H9 (cell line): ENCODE measurements at regions not wholly inside any gene's neighbourhood (a gene's known extent, or its start where the extent isn't known, plus 50 kb on each side); places are given as distances from the start of the nearest gene placed in this dataset.

Experiments
- DNase-seq: peaks from one replicate; pipeline ENCODE4 v3.0.0-alpha.2; 2017
- H2AFZ ChIP-seq: one replicate; pipeline ENCODE4 v1.6.1; 2013; ENCODE audit warnings: mild to moderate bottlenecking, low read length, control low read depth, moderate library complexity
- H2AK5ac ChIP-seq: 2 replicates; pipeline ENCODE4 v1.6.1; 2013; ENCODE audit warnings: low read length, control low read depth, mixed read lengths; ENCODE audit not compliant: insufficient read length
- H2BK120ac ChIP-seq: one replicate; pipeline ENCODE4 v1.6.1; 2013; ENCODE audit warnings: low read depth, mild to moderate bottlenecking, low read length, control low read depth, inconsistent platforms; ENCODE audit not compliant: poor library complexity, severe bottlenecking
- H2BK12ac ChIP-seq: 2 replicates; pipeline ENCODE4 v1.6.1; 2013; ENCODE audit warnings: low read length, control low read depth, mixed read lengths, low read depth; ENCODE audit not compliant: insufficient read length
- H2BK15ac ChIP-seq: 2 replicates; pipeline ENCODE4 v1.6.1; 2013; ENCODE audit warnings: low read depth, low read length, control low read depth
- H2BK20ac ChIP-seq: one replicate; pipeline ENCODE4 v1.6.1; 2013; ENCODE audit warnings: low read depth, mild to moderate bottlenecking, low read length, control low read depth, inconsistent platforms; ENCODE audit not compliant: poor library complexity, severe bottlenecking
- H2BK5ac ChIP-seq: 2 replicates; pipeline ENCODE4 v1.6.1; 2013; ENCODE audit warnings: low read length, control low read depth, mixed read lengths; ENCODE audit not compliant: insufficient read length
- H3K14ac ChIP-seq: 2 replicates; pipeline ENCODE4 v1.6.1; 2013; ENCODE audit warnings: low read length, control low read depth; ENCODE audit not compliant: insufficient read depth
- H3K18ac ChIP-seq: 2 replicates; pipeline ENCODE4 v1.6.1; 2013; ENCODE audit warnings: low read depth, mild to moderate bottlenecking, mixed read lengths, low read length, control low read depth; ENCODE audit not compliant: insufficient read length
- H3K23ac ChIP-seq: 2 replicates; pipeline ENCODE4 v1.6.1; 2013; ENCODE audit warnings: low read length, control low read depth, mixed read lengths, low read depth; ENCODE audit not compliant: insufficient read length
- H3K23me2 ChIP-seq: 2 replicates; pipeline ENCODE4 v1.6.1; 2013; ENCODE audit warnings: low read depth, mild to moderate bottlenecking, mixed read lengths, low read length, control low read depth; ENCODE audit not compliant: insufficient read length, poor library complexity, severe bottlenecking
- H3K27ac ChIP-seq: 2 replicates; pipeline ENCODE4 v1.5.1; 2013; ENCODE audit warnings: low read length, control low read depth, mixed read lengths, low read depth; ENCODE audit not compliant: insufficient read length
- H3K27me3 ChIP-seq: 2 replicates; pipeline ENCODE4 v1.6.1; 2013; ENCODE audit warnings: low read length, control low read depth, inconsistent platforms; ENCODE audit not compliant: insufficient read depth
- H3K4ac ChIP-seq: 2 replicates; pipeline ENCODE4 v1.6.1; 2013; ENCODE audit warnings: low read depth, mild to moderate bottlenecking, control low read depth, inconsistent platforms, low read length, moderate library complexity
- H3K4me1 ChIP-seq: 2 replicates; pipeline ENCODE4 v1.6.1; 2013; ENCODE audit warnings: low read length, control low read depth, inconsistent platforms; ENCODE audit not compliant: insufficient read depth
- H3K4me2 ChIP-seq: 2 replicates; pipeline ENCODE4 v1.6.1; 2013; ENCODE audit warnings: low read length, control low read depth, mixed read lengths; ENCODE audit not compliant: insufficient read length, insufficient read depth
- H3K56ac ChIP-seq: 2 replicates; pipeline ENCODE4 v1.6.1; 2013; ENCODE audit warnings: low read depth, mild to moderate bottlenecking, mixed read lengths, low read length, control low read depth; ENCODE audit not compliant: insufficient read length
- H3K79me1 ChIP-seq: 2 replicates; pipeline ENCODE4 v1.6.1; 2013; ENCODE audit warnings: low read depth, mild to moderate bottlenecking, moderate library complexity, low read length, control low read depth, inconsistent platforms; ENCODE audit not compliant: insufficient read depth, poor library complexity, severe bottlenecking
- H3K79me2 ChIP-seq: 2 replicates; pipeline ENCODE4 v1.6.1; 2013; ENCODE audit warnings: low read length, control low read depth, inconsistent platforms; ENCODE audit not compliant: insufficient read depth
- H3K9ac ChIP-seq: 2 replicates; pipeline ENCODE4 v1.6.1; 2013; ENCODE audit warnings: low read length, control low read depth, mixed read lengths; ENCODE audit not compliant: insufficient read length; ENCODE audit errors: extremely low read depth
- H3K9me3 ChIP-seq: one replicate; pipeline ENCODE4 v1.6.1; 2013; ENCODE audit warnings: low read depth, low read length, inconsistent platforms; ENCODE audit not compliant: control insufficient read depth
- H3T11ph ChIP-seq: one replicate; pipeline ENCODE4 v1.6.1; 2013; ENCODE audit warnings: mild to moderate bottlenecking, low read length, control low read depth, inconsistent platforms
- H4K20me1 ChIP-seq: one replicate; pipeline ENCODE4 v1.6.1; 2013; ENCODE audit not compliant: control insufficient read depth, insufficient read length, insufficient read depth
- H4K5ac ChIP-seq: 2 replicates; pipeline ENCODE4 v1.6.1; 2013; ENCODE audit warnings: low read depth, mild to moderate bottlenecking, mixed read lengths, low read length, control low read depth; ENCODE audit not compliant: insufficient read length
- H4K8ac ChIP-seq: replicated peaks from 2 replicates; pipeline ENCODE4 v1.6.1; 2013; ENCODE audit warnings: low read length, control low read depth, mixed read lengths, low read depth; ENCODE audit not compliant: insufficient read length
- H4K91ac ChIP-seq: 2 replicates; pipeline ENCODE4 v1.6.1; 2013; ENCODE audit warnings: low read depth, mild to moderate bottlenecking, moderate library complexity, mixed read lengths, low read length, control low read depth; ENCODE audit not compliant: insufficient read length
- H3K27ac Mint-ChIP-seq, 3 experiments: 2 replicates in 2 of 3; 3 replicates in 1 of 3; pipeline ENCODE4 v1.8.0; 2020 to 2021; ENCODE audit warnings: mixed read lengths in 3 of 3, mild to moderate bottlenecking in 1 of 3, moderate library complexity in 1 of 3
- H3K27me3 Mint-ChIP-seq: 2 replicates; pipeline ENCODE4 v1.8.0; 2021; ENCODE audit warnings: low read depth, mild to moderate bottlenecking, moderate library complexity, mixed read lengths
- H3K36me3 Mint-ChIP-seq, 3 experiments: 2 replicates in 2 of 3; 3 replicates in 1 of 3; pipeline ENCODE4 v1.8.0; 2020 to 2021; ENCODE audit warnings: low read depth in 3 of 3, mixed read lengths in 3 of 3; ENCODE audit not compliant: insufficient read depth in 1 of 3
- H3K4me1 Mint-ChIP-seq, 2 experiments: 2 replicates each; pipeline ENCODE4 v1.8.0; 2020; ENCODE audit warnings: mixed read lengths in 2 of 2
- H3K4me3 Mint-ChIP-seq, 2 experiments: 2 replicates in 1 of 2; 3 replicates in 1 of 2; pipeline ENCODE4 v1.8.0; 2020 to 2021; ENCODE audit warnings: mild to moderate bottlenecking in 2 of 2, mixed read lengths in 2 of 2, moderate library complexity in 1 of 2
- H3K9me3 Mint-ChIP-seq, 2 experiments: 2 replicates in 1 of 2; 3 replicates in 1 of 2; pipeline ENCODE4 v1.8.0; 2020; ENCODE audit warnings: mild to moderate bottlenecking in 2 of 2, mixed read lengths in 2 of 2, moderate library complexity in 1 of 2
- CTCF ChIP-seq: fragments of 200-600 bp; sonication (generic); conservative IDR thresholded peaks from 3 replicates; pipeline ENCODE4 v1.8.0; 2021; ENCODE audit warnings: antibody characterized with exemption, mild to moderate bottlenecking
- WGBS: extraction: QIAGEN DNeasy Blood & Tissue Kit; methylation state at CpG from one replicate; pipeline ENCODE4 v1.1.7; 2013; ENCODE audit warnings: missing lambda C conversion rate, low lambda C conversion rate, mixed read lengths; ENCODE audit not compliant: insufficient read length; ENCODE audit errors: extremely low coverage; 5-methylcytosine and 5-hydroxymethylcytosine counted together

GRCh38 chr6:140684776-140685550 is 1310.5 kb upstream of the CITED2 start:
- no peak overlapping the region for H3K14ac ChIP-seq
- no peak for DNase-seq
- H3K27me3 ChIP-seq, result no peaks in the 10 kb centered on the region
- H3K4me1 ChIP-seq, result no peaks in the 10 kb centered on the region
- Mint-ChIP-seq H3K36me3 (no peaks in the 10 kb centered on the region), H3K27ac (no peak overlapping the region), H3K4me1 (no peaks in the 10 kb centered on the region), H3K4me3 (no peak overlapping the region), H3K27me3 (no peaks in the 10 kb centered on the region), H3K9me3 (peaks cover 3 to 4% of the 10 kb centered on the region in 2 experiments; a peak in 4 of 5 replicates)
- H2BK120ac ChIP-seq, result no peak overlapping the region
- H3K18ac ChIP-seq, result no peak overlapping the region
- no peaks in the 10 kb centered on the region for H3K79me1 ChIP-seq
- H3K23me2 ChIP-seq, result no peaks in the 10 kb centered on the region
- no peak overlapping the region for H4K5ac ChIP-seq
- no peak overlapping the region for H3K4me2 ChIP-seq
- H2BK5ac ChIP-seq, result no peak overlapping the region
- TF ChIP-seq CTCF, result no peak
- no peak overlapping the region for H2BK20ac ChIP-seq
- no peak overlapping the region for H3T11ph ChIP-seq
- H3K23ac ChIP-seq, result no peak overlapping the region
- H2BK15ac ChIP-seq, result no peak overlapping the region
- H4K91ac ChIP-seq, result no peak overlapping the region
- H3K4ac ChIP-seq, result no peak overlapping the region
- no peak overlapping the region for H3K27ac ChIP-seq
- no peaks in the 10 kb centered on the region for H4K20me1 ChIP-seq
- H3K9me3 ChIP-seq, result no peaks in the 10 kb centered on the region
- H3K9ac ChIP-seq, result no peak overlapping the region
- no peak overlapping the region for H2AFZ ChIP-seq
- H4K8ac ChIP-seq, result no peak overlapping the region
- H2AK5ac ChIP-seq, result no peak overlapping the region
- WGBS, result no CpG with 5 or more reads among the region's 1 CpG
- H2BK12ac ChIP-seq, result no peak overlapping the region
- H3K79me2 ChIP-seq, result no peaks in the 10 kb centered on the region
- H3K56ac ChIP-seq, result no peak overlapping the region
